ENCODE measurements at regions not wholly inside any gene's neighbourhood (a gene's known extent, or its start where the extent isn't known, plus 50 kb on each side); places are given as distances from the start of the nearest gene placed in this dataset.

DNA sequence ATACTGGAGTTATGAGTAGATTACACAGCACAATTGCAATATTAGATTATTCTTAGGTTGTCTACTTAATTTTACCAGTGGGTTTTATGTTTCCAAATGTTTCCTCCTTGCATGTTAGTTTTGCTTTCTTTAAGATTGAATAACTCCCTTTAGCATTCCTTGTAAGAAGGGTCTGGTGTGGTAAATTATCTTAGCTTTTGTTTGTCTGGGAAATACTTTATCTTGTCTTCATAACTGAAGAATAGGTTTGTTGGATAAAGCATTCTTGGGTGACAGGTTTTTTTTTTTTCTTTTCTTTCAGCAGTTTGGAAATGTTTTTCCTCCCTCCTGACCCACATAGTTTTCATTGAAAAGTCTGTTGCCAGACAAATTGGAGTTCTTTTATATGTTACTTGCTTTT is 531.1 kb downstream of the ANXA1 start:
- no peak for DNase-seq

DNA sequence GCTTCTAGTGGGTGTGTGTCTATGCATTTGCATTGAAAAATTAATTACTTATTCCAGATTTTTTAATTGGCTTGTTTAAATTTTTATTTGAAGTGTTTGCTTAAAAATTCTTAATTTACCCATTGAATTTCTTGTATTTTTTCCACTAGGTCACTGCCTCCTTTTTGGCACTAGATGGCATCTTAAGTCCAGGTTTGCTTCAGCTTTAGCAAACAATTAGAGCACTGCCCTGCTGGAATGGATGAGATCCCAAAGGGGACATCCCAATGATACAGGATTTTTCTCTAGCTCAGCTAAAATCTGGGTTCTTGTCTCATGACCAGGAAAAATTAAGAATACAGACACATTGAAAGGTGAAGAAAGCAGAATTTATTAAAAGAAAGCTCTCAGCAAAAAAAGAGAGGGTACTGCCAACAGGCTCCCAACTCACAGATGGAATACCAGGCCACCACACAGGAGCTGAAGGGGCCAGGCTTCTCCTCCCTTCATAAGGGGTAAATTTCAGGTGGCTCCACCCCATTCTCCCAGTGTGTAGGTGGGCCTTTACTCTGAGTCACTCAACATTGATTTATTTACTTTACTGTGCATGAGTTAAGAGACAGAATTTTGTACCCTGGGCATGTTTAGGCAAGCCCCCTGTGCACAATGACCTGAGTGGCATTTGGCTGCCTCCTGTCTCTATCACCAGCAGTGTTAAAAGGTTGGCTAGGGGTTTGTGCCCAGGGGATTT is 532.4 kb downstream of the ANXA1 start:
- DNase-seq: no peak

DNA sequence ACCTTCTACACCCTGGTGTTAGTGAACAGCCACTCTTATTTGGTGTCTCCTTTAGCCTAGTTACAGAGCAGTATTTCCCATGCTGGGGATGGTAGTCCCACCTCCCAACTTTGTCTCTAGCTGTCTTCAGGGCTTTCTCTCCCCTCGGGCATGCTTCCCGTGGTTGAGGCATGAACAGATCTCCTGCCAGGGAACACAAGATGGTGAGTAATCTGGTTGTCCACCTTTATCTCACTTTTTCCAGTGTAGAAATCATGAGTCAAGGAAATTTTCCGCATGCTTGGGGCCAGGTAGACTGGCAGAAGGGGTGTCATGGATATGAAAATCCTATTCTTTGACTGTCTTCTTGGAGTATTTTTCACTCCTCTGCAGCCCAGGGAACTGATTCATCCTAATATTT is 532.9 kb downstream of the ANXA1 start:
- no peak for DNase-seq

DNA sequence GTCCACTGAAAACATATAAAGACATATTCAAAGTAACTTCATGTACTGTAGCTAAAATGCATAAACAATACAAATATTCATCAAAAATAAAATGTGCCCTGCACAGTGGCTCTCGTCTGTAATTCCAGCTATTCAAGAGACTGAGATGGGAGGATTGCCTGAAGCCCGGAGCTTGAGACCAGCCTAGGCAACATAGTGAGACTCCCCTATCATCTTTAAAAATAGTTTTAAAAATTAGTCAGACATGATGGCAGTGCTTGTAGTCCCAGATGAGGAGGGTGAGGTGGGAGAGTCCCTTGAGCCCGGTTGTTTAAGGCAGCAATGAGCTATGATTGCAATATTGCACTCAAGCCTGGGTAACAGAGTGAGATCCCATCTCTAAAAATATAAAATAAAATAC is 534.1 kb downstream of the ANXA1 start:
- DNase-seq: no peak

DNA sequence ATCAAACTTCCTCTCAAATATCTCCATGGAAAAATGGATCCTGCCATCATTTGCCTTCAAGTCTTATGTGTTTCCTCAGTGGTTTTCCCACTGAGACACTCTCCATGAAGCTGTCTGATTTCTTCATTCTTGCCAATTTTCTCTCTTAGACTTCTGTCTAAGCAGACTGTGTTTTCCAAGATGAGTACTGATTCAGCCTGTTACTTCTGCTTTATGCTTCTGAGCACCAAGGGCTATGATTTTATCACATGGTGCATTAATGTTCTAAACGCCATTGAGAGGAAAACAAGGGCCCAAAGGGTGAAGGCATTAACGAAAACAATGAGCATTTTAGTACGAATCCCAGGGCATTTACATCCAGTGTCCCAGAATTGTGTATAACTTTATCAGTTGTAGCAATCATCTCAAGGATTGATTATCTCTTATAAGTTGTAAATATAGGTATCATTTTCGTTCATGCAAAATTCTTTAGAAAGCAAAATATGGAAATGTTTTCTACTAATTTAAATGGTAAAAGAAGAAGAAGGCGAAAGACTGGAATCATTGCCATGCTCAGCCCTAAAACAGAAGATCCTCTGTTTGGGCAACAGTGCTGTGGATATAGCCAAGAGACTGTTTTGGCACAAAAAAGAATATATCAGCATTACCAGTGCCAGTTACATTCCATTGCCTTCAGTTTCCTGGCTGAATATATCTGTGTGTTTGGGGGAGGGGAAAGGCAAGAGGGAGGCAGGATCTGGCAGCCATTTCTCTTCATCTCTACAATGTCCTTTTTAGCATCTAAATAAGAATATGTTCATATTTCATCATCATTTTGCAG is 537.6 kb downstream of the ANXA1 start:
- no peak for DNase-seq

DNA sequence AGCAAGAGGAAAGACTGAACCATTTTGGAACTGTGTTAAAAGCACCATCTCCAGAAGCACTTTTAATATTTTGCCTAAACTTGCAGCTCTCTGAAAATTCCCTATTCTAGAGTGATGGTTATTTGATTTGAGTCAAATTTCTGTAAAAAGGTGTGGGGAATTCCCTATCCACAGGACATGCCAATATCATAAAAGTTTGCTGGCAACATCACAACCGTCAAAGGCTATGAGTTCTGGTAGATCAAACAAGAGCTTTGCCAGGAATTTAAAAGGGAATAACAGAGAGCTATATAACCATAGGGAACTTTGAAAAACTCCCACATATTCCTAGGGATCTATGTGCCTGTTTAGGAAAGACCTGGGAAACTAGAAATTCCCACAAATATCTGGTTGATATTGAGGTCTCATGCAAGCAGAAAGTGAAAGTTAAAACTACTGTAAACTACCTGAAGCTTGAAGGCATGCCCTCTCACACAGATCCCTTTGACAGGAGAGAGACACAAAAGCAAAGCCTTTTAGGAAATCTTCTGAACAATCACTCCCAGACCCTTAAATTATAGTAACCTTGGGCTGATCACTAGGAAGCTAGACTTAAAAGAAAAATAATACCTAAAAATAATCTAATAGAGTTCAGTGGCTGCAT is 549.9 kb downstream of the ANXA1 start:
- DNase-seq: no peak

DNA sequence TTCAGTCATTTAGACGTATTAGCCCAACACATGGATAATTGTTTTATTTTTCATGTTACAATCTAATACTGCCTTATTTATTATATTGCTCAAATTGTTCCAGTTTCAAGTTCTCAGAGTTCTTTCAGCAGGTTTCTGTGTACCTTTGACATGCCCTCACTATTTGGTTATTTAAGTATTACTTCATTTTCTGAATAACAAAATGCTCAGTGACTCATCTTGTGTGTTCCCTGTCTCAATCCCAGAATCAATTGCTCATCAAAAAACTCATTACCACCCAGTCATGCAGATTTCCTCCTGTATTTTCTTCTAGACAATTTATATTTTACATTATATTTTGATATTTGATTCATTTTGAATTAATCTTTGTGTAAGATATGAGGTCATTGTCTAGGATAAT is 562.6 kb downstream of the ANXA1 start:
- no peak for DNase-seq

DNA sequence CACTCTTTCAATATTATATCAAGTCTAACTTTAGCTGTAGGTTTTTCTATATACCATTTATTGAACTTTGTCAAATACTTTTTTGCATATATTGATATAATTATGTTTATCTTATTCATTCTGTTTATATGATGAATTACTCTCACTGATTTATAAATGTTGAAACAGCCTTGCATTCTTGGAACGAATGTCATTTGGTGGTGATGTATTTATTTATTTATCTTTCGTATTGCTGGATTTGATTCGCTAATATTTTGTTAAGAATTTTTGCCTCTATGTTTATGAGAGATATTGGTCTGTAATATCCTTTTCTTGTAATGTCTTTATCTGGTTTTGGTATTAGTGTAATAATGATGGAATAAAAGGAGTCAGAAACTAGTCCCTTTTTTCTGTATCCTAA is 563.9 kb downstream of the ANXA1 start:
- no peak for DNase-seq

DNA sequence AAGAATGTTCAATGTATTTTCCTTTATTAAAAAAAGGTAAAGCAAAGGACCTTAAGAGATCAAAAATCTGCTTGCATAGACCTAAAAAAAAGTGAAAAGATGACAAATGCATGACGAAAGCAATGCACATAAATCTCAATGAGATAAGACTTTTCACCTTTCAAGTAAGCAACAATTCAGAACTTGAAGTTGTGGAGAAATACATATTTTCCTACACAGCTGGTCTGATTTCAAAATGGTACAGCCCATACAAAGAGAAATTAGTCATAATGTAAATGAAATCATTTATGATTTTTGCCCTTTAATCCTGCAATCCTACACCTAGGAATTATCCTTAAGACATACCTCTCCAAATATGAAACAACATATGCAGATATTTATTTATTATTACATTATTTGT is 568.0 kb downstream of the ANXA1 start:
- no peak for DNase-seq

DNA sequence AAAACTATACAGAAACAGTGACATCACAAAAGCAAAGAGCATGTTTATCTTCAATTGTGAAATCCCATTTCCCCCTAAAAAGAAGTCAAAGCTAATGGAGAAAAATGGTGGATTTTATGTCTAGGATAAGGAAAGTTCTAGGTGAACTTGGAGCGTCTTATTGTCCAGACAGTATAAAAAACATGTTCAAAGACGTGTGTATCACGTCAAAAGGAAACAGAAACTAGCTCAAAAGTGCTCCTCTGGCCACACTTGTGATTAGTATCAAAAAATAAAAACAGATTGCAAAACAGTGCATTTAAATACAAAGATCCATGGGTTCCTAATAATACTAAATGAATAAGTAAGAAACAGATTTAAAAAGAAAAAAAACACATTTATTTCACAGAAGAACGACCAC is 568.9 kb downstream of the ANXA1 start:
- DNase-seq: no peak

DNA sequence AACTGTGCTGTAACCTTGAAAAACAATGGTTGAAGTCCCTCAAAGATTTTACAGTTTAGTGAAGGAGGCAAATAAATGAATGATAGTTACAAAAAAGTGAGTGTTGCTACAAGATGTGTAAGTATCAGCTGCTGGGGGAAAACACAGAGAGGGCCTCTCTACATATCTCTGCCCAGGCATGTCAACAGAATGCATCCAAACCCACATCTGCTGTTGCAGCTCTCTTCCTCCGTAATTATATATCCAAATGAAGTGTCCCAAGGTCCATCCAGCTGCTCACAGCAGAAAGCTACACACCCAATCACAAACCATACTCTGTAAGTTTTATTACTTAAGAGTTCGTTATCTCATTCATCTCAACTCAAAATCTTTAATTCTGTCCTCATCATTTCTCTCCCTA is 584.6 kb downstream of the ANXA1 start:
- no peak for DNase-seq

DNA sequence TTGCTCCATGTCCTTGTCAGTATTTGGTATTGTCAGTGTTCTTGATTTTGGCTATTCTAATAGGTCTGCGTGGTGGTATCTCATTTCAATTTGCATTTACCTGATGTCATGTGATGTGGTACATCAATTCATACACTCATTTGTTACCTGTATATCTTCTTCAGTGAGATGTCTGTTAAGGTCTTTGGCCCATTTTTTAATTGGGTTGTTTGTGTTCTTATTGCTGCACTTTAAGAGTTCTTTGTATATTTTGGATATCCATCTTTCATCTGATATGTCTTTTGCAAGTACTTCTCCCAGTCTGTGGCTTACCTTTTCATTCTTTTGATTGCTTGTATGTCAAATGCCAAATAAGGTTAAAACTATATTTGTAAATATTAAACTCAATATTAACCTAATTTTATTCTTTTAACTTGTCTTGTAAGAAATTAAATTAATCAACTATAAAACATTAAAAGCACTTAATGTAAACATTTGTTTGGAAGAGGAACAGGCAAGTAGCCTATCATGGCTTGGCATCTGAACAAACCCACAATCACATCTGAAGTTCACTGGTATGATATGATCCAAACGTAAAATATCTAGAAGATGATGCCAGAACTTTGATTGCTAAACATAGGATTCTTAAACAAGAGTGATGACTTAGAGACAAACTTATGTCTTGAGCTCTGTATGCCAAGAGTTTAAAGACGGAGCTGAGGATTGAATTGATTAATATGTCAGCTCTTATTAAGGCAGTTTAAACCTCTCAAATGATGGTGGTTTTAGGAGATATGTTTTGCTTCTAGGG is 587.3 kb downstream of the ANXA1 start:
- no peak for DNase-seq

DNA sequence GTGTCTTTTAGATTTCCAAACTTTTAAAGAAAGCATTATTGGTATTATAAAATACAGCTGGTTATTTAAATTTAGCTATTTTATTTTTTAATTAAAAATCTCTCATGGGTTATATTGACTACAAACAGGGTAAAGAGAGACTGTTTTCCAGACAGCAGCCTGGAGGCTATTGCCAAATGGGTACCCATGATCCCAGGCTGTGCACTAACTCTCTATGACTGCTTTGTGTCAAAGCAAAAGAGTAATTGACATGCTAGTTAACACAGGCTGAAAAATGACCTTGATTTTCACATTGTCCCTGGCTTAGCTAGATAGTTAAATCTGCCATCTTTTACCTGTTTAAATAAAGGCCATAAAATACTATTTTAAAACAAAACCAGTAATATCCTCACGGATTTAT is 589.7 kb downstream of the ANXA1 start:
- DNase-seq: no peak

DNA sequence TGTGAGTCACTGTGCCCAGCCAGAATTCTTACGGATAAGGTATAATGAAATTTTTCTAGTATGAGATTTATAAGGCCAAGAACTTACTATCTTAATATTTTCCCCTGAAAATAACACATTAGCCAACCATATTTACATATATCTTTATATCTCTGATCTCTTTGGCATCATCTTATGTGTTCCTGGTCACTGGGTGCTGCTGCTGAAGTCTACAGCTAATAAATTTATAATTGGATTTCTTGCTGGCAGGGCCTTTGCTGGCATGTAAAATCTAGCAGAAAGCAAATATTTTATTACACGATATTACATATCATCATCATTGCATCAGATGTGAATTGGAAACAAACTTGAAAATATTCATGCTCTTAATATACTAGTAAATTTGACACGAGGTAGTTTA is 590.7 kb downstream of the ANXA1 start:
- DNase-seq: no peak

DNA sequence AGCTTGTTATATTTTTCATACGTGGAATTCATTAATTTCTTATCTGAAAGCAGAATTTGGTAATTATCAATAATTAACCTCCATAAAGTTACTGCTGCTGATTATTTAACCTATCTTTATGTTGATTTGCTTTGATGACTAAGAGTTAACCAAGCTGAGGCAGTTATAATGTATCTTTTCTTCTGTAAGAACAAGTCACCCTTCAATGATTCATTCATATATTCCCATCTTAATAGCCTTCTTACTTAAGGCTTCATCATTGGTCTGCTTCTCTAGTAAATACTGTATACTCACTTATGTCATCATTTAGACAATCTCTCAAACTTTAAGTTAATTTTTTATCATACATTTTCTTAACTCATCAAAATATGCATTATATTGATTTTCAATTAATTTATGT is 592.2 kb downstream of the ANXA1 start:
- DNase-seq: no peak

DNA sequence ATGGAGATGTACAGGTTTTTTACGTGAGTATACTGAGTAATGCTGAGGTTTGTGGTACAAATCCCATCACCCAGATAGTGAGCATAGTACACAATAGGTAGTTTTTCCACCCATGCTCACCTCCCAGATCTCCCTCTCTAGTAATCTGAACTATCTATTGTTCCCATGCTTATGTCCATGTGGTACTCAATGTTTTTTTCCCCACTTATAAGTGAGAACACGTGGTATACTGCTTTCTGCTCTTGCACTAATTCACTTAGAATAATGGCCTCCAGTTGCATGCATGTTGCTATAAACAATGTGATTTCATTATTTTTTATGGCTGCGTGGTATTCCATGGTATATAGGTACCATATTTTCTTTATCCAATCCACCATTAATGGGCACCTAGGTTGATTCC is 593.9 kb downstream of the ANXA1 start:
- no peak for DNase-seq

DNA sequence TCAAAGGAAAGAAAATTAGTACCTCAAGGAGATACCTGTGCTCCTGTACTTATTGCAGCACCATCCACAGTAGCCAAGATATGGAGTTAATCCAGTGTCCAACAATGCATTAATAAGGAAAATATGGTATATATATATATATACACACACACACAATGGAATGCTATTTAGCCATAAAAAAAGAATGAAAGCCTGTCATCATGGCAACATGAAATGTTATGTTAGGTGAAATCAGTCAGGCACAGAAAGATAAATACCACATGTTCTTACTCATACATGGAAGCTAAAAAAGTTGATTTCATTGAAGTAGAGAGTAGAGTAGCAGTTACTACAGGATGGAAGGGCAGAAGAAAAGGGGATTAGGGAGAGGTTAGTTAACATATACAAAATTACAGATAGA is 601.5 kb downstream of the ANXA1 start:
- DNase-seq: no peak

DNA sequence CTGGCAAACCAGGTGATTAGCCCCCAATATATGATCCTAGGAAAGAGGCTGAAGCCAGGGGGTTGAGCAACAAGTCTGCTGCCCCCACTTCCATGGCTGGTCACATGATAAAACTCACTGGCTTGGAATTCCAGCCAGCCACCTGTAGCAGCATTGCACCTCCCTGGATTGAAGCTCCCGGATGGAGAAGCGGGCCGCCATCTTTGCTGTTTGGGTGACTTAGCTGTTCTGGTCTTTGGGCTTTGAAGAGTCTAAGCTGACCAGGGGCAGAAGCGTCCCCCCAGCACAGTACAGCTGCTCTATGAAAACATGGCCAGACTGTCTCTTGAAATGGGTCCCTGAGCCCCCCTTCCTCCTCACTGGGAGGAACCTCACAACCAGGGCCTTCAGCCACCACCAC is 610.2 kb downstream of the ANXA1 start:
- no peak for DNase-seq

DNA sequence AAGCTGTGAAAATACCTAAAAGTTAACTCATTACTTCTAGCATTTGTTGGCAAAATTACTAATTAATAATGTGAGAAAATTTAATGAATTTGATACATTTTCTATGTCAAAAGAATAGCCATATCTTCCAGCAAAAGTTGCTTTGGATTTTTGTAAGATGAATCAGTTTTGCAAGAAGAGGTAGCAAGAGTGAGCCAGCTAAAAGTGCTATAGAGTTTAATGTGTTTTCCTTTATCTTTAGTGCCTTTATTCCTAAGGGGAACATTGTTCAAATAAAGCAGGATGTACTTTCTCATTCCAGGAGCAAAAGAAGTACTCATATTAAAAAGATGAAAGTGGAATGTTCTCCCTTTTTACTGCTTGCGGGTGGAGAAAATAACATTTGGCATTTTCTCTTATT is 622.2 kb downstream of the ANXA1 start:
- no peak for DNase-seq

DNA sequence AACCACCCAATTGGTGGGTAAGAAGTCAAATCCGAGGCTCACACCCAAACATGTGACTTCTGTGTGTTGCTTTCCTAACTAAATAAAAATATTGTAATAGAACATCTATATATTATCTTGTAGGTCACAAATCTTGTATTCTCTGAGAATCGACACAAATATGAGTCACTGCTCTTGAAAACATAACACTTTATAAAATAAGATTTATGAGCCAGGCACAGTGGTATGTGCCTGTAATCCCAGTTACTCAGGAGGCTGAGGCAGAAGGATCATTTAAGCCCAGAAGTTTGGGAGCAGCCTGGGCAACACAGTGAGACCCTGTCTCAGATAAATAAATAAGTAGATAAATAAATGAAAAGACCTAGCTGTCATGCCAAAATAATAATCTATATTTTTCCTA is 624.1 kb downstream of the ANXA1 start:
- DNase-seq: no peak

DNA sequence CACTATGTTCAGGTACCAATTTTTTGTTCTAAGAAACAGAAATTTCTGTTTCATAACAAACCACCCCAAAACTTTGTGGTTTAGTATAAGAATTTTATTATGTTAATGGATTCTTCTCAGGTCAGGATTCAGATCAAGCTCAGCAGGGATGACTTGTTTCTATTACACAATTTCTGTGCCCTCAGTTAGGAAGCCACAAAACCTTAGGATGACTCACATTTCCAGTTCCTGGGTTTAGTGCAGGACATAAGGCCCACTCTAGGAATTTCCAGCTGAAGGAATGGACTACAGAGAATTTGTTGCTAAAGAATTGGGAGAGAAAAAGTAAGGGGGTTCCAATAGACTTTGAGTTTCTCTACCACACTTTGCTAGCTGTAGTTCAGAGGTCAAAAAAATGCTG is 629.3 kb downstream of the ANXA1 start:
- no peak for DNase-seq

DNA sequence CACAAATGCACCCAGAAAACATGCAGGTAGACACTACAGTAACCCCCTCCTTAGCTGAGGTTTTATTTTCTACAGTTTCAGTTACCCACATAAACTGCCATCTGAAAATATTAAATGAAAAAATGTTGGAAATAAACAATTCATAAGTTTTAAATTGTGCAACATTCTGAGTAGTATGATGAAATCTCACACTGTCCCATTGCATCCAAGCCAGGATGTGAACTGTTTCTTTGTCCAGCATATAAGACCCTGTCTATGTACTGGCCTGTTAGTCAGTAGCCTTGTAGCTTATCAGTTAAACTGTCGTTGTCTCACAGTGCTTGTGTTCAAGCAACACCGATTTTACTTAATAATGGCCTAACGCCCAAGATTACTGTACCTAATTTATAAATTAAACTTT is 630.5 kb downstream of the ANXA1 start:
- no peak for DNase-seq

DNA sequence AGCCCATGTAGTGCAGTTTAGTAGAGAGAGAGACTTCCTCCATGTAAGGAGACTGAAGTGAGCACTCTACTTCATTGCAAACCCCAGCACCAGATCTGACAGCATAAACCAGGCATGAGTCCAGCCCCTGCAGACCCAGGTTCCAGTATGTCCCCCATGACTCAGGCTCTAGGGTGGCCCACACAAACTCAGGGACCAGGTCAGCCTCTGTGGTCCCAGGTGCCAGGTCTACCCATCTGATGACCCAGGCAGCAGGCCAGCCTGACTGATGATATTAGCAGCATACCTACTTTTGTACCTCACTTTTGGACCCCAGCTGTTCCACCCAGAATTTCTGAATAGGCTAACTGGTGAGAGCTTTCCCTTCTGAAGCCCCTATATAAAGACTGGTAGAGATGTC is 647.8 kb downstream of the ANXA1 start:
- DNase-seq: no peak

Measured in activated CD4-positive, CD25-positive, alpha-beta regulatory T cell (primary cell).